Stimulated activated CD4-positive, alpha-beta T cell treated with anti-CD3 and anti-CD28 coated beads, Interleukin-1b, Interleukin-23, amount 100 ng/mL, for 48 hours (primary cell): ENCODE measurements at regions not wholly inside any gene's neighbourhood (a gene's known extent, or its start where the extent isn't known, plus 50 kb on each side); places are given as distances from the start of the nearest gene placed in this dataset.
A peak's percentile ranks its signal among the peaks of the same experiment; 100 is the strongest.

ENCODE experiments used
- DNase-seq: peaks from one replicate; pipeline ENCODE4 v3.0.0-alpha.2; 2020

GRCh38 chr13:40271931-40272775 is 394.3 kb downstream of the FOXO1 start:
- DNase-seq = peak; percentile 56

- peak; percentile 8 for DNase-seq
These were observed 393.7 kb downstream of the FOXO1 start for GRCh38 chr13:40272776-40273139.

- DNase-seq = no peak
These were observed 393.0 kb downstream of the FOXO1 start for GRCh38 chr13:40273253-40274025.

GRCh38 chr13:40274103-40274502 is 392.3 kb downstream of the FOXO1 start:
- DNase-seq = no peak

- no peak for DNase-seq
These were observed 391.3 kb downstream of the FOXO1 start for GRCh38 chr13:40275155-40275554.

- DNase-seq = no peak
These were observed 390.8 kb downstream of the FOXO1 start for GRCh38 chr13:40275636-40276035.

GRCh38 chr13:40283666-40284065 is 382.8 kb downstream of the FOXO1 start:
- DNase-seq = no peak

- DNase-seq = no peak
These were observed 380.8 kb downstream of the FOXO1 start for GRCh38 chr13:40285634-40286033.

- DNase-seq = no peak
These were observed 379.0 kb downstream of the FOXO1 start for GRCh38 chr13:40287428-40287827.

- DNase-seq = no peak
These were observed 378.2 kb downstream of the FOXO1 start for GRCh38 chr13:40288259-40288658.

GRCh38 chr13:40290758-40291157 is 375.7 kb downstream of the FOXO1 start:
- no peak for DNase-seq

- no peak for DNase-seq
These were observed 374.3 kb downstream of the FOXO1 start for GRCh38 chr13:40292108-40292507.

GRCh38 chr13:40292536-40292935 is 373.9 kb downstream of the FOXO1 start:
- no peak for DNase-seq

- DNase-seq = no peak
These were observed 364.1 kb downstream of the FOXO1 start for GRCh38 chr13:40302351-40302750.

- no peak for DNase-seq
These were observed 362.1 kb downstream of the FOXO1 start for GRCh38 chr13:40304391-40304790.

GRCh38 chr13:40306817-40307216 is 359.6 kb downstream of the FOXO1 start:
- DNase-seq = peak; percentile 80

GRCh38 chr13:40309881-40310280 is 356.6 kb downstream of the FOXO1 start:
- DNase-seq = no peak

- DNase-seq = no peak
These were observed 354.9 kb downstream of the FOXO1 start for GRCh38 chr13:40311356-40312101.

GRCh38 chr13:40313269-40314200 is 352.9 kb downstream of the FOXO1 start:
- no peak for DNase-seq

- DNase-seq = peak; percentile 56
These were observed 350.9 kb downstream of the FOXO1 start for GRCh38 chr13:40315416-40316064.

- peak; percentile 63 for DNase-seq
These were observed 350.1 kb downstream of the FOXO1 start for GRCh38 chr13:40316301-40316700.

- no peak for DNase-seq
These were observed 348.5 kb downstream of the FOXO1 start for GRCh38 chr13:40317980-40318327.
